ENCODE measurements at regions not wholly inside any gene's neighbourhood (a gene's known extent, or its start where the extent isn't known, plus 50 kb on each side); places are given as distances from the start of the nearest gene placed in this dataset.

- no peak overlapping the region for H3K4me3 Mint-ChIP-seq
- peaks cover 2% of the 10 kb centered on the region for H3K4me1 Mint-ChIP-seq
- no peak for DNase-seq (ENCODE audit: low spot score)
- no peak overlapping the region for H3K9ac ChIP-seq
- no peaks in the 10 kb centered on the region for H3K27me3 ChIP-seq
- no peaks in the 10 kb centered on the region for H3K9me3 Mint-ChIP-seq
- no peak overlapping the region for H2AFZ ChIP-seq (replicated peaks)
- no peaks in the 10 kb centered on the region for H3K36me3 Mint-ChIP-seq
- peaks cover 5% of the 10 kb centered on the region for H3K4me1 ChIP-seq
- H3K4me3 ChIP-seq: no peak overlapping the region
- H3F3A ChIP-seq (ENCODE audit: low read depth): no peaks in the 10 kb centered on the region
- TF ChIP-seq EZH2phosphoT487 (IDR thresholded peaks at IDR 0.05) (no peak), CTCF (IDR thresholded peaks at IDR 0.05) (no peak), EZH2 (IDR thresholded peaks at IDR 0.05) (no peak)
- H3K36me3 ChIP-seq: no peaks in the 10 kb centered on the region
- peaks cover 2% of the 10 kb centered on the region for H3K27me3 Mint-ChIP-seq (ENCODE audit: insufficient read depth, low read depth)
- no peaks in the 10 kb centered on the region for H3K79me2 ChIP-seq (ENCODE audit: low read depth)
- H3K27ac Mint-ChIP-seq: no peak overlapping the region
- no peak overlapping the region for H3K27ac ChIP-seq
- H4K20me1 ChIP-seq (ENCODE audit: low read depth): no peaks in the 10 kb centered on the region
- no peaks in the 10 kb centered on the region for H3K9me3 ChIP-seq (ENCODE audit: low read depth)
- no peak overlapping the region for H3K4me2 ChIP-seq
Measured at GRCh38 chr5:68381060-68381459, 165.5 kb downstream of the PIK3R1 start.

GRCh38 chr5:68381909-68382308 lies 166.4 kb downstream of the PIK3R1 start:
- Histone ChIP-seq H3K27me3 (no peaks in the 10 kb centered on the region), H4K20me1 (ENCODE audit: low read depth) (no peaks in the 10 kb centered on the region), H3K79me2 (ENCODE audit: low read depth) (no peaks in the 10 kb centered on the region), H3K4me1 (peaks cover 5% of the 10 kb centered on the region), H3K9ac (no peak overlapping the region), H2AFZ (replicated peaks) (no peak overlapping the region), H3K27ac (no peak overlapping the region), H3K9me3 (ENCODE audit: low read depth) (no peaks in the 10 kb centered on the region), H3F3A (ENCODE audit: low read depth) (no peaks in the 10 kb centered on the region), H3K4me2 (no peak overlapping the region), H3K36me3 (no peaks in the 10 kb centered on the region), H3K4me3 (no peak overlapping the region)
- Mint-ChIP-seq H3K27me3 (ENCODE audit: insufficient read depth, low read depth) (peaks cover 2% of the 10 kb centered on the region), H3K9me3 (no peaks in the 10 kb centered on the region), H3K4me3 (no peak overlapping the region), H3K27ac (no peak overlapping the region), H3K36me3 (peaks cover 1% of the 10 kb centered on the region), H3K4me1 (peaks cover 2% of the 10 kb centered on the region)
- DNase-seq (ENCODE audit: low spot score): no peak
- no peak for TF ChIP-seq EZH2phosphoT487 (IDR thresholded peaks at IDR 0.05)
- TF ChIP-seq EZH2 (IDR thresholded peaks at IDR 0.05): no peak
- no peak for TF ChIP-seq CTCF (IDR thresholded peaks at IDR 0.05)

- no peak overlapping the region for H3K4me3 Mint-ChIP-seq
- Histone ChIP-seq H3K9me3 (ENCODE audit: low read depth) (no peaks in the 10 kb centered on the region), H3K36me3 (no peaks in the 10 kb centered on the region), H3K4me3 (no peak overlapping the region), H3K27ac (no peak overlapping the region), H2AFZ (replicated peaks) (no peak overlapping the region), H3F3A (ENCODE audit: low read depth) (no peaks in the 10 kb centered on the region), H3K4me2 (no peak overlapping the region), H3K79me2 (ENCODE audit: low read depth) (no peaks in the 10 kb centered on the region), H4K20me1 (ENCODE audit: low read depth) (no peaks in the 10 kb centered on the region), H3K9ac (no peak overlapping the region), H3K27me3 (no peaks in the 10 kb centered on the region), H3K4me1 (peaks cover 5% of the 10 kb centered on the region)
- peaks cover 1% of the 10 kb centered on the region for H3K36me3 Mint-ChIP-seq
- peaks cover 2% of the 10 kb centered on the region for H3K27me3 Mint-ChIP-seq (ENCODE audit: insufficient read depth, low read depth)
- peaks cover 2% of the 10 kb centered on the region for H3K4me1 Mint-ChIP-seq
- H3K27ac Mint-ChIP-seq: no peak overlapping the region
- TF ChIP-seq EZH2 (IDR thresholded peaks at IDR 0.05): no peak
- no peak for TF ChIP-seq CTCF (IDR thresholded peaks at IDR 0.05)
- TF ChIP-seq EZH2phosphoT487 (IDR thresholded peaks at IDR 0.05): no peak
- no peak for DNase-seq (ENCODE audit: low spot score)
- H3K9me3 Mint-ChIP-seq: no peaks in the 10 kb centered on the region
Measured at GRCh38 chr5:68382640-68383039, 167.1 kb downstream of the PIK3R1 start.

Measured in neural progenitor cell (in vitro differentiated cells).